Frontal cortex (tissue), 3 donors: ENCODE measurements at regions not wholly inside any gene's neighbourhood (a gene's known extent, or its start where the extent isn't known, plus 50 kb on each side); places are given as distances from the start of the nearest gene placed in this dataset.

ENCODE experiments used
- DNase-seq, 2 donors: peaks; one replicate each; pipeline ENCODE4 v3.0.0; 2012; ENCODE audit warnings: low spot score in 2 of 2
- FAIRE-seq: peaks from 2 replicates; lab custom pipeline; 2012; peaks lifted over from hg19 to GRCh38; lab: Jason Lieb, UNC
- donor health status: control.
- donor health status: control.
- donor health status: control.

GRCh38 chr10:21193196-21193595, 296.1 kb upstream of the NEBL start:
- FAIRE-seq: no peak
- DNase-seq: no peak

DNA sequence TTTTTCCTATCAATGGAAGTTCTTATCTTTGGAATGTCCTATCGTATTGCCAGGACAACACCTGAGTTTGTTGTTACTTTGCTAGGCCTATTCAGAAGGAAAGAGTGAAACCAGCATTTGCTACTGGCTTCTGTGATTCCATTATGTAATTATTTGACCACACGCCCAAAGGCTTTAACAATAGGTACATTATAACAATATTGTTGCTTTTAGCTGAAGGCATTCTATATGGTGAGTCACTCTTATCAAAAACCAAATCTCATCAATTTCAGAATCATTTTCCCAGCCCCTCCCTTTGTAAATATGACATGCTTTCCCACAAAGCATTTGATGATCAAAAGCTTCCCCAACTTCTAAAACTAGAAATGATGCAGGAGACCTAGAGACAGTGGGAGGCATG, 294.4 kb upstream of the NEBL start:
- FAIRE-seq (no peak), DNase-seq (no peak)

GRCh38 chr10:21184984-21185383, 287.9 kb upstream of the NEBL start:
- FAIRE-seq (no peak), DNase-seq (no peak)

DNA sequence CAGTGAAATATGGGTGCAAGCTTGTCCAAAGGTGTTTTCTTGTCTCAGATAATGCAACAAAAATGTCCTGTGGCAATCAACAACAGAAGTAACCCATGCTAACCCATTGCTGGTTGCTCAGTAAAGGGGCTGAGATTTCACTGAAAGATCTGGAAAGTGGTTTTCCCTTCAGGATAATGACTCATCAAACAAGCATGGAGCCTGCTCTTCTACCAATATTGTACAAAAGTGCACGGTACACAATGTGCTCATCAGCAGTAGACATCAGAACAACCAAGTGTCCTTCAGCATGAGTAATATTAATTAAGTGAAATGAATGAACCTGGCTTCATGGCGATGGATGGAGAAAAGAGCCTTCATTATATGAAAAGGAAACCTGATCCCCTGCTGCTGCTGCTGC, 287.1 kb upstream of the NEBL start:
- DNase-seq (no peak), FAIRE-seq (no peak)

DNA sequence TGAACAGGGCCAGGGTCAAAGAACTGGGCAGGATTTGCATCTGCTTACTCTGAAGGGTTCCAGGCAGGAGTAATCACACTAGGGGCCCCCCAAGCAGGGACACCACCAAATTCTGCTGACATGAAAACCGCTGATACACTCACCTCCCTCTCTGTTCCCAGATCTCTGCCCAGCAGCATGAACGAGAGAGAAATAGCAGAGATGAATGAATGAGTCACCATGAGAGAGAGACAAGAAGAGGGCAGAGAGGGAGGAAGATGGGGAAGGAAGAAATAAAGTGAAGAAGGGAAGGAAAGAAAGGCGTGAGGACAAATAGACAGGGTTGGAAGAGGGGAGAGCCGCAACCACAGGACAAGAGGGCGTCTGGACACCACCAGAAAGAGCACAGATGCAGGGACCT, 285.9 kb upstream of the NEBL start:
- DNase-seq (no peak), FAIRE-seq (no peak)

DNA sequence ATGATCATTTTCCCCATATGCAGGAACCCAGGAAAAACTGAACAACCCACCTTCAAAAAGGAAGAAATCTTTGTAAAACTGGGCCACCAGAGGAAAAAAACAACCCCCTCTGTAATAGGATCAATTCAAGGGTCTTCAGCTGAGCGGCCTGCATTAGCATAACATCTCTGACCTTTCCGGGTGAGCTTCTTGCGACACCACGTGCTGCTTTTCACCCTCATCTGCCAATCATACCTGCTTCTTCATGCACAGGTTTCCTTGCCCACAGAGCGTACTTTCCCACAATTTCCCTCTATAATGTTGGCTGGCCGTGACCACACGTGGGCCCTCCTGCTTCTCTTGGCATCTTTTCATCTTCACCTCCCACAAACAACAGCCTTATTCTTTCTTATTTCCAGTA, 284.3 kb upstream of the NEBL start:
- no peak for DNase-seq
- FAIRE-seq: no peak

- no peak for DNase-seq
- FAIRE-seq: no peak
Observed at GRCh38 chr10:21180604-21181003, 283.5 kb upstream of the NEBL start.

DNA sequence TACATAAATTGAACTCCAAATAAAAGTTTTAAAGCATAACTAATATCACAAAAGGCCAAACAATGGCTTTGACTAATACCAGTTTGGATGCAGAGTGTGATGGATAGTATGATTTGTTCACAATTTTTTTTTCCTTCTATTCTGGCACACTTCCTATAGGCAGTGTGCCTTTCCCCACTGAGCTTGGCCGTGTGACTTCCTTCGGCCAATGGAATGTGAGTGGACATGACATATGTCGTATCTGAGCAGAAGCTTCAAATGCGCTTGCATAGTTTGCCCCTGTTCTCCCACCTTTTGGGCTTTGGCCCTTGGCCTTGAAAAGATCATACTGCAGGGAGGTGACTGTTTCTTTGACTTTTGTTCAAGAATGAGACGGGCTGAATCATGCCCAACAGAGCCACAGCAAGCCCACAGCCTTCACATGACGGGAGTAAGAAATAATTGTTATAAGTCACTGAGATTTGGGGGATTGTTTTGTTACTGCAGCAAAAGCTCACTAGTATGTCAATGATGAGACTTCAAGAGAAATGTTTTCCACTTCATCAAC, 279.9 kb upstream of the NEBL start:
- no peak for FAIRE-seq
- DNase-seq: no peak

DNA sequence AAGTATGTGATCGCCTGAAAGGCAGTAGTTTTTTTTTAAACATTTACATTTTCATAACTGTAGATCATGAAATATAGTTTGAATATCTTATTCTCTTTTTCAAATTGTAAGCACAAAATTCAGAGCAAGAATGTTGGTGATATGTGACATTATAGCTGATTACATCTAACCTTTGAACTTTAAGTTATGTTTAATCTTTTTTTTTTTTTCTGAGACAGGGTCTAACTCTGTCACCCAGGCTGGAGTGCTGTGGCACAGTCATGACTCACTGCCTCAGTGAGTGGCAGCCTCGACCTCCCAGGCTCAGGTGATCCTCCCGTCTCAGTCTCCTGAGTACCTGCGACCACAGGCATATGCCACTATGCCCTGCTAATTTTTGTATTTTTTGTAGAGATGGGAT, 278.7 kb upstream of the NEBL start:
- DNase-seq: no peak
- no peak for FAIRE-seq

DNA sequence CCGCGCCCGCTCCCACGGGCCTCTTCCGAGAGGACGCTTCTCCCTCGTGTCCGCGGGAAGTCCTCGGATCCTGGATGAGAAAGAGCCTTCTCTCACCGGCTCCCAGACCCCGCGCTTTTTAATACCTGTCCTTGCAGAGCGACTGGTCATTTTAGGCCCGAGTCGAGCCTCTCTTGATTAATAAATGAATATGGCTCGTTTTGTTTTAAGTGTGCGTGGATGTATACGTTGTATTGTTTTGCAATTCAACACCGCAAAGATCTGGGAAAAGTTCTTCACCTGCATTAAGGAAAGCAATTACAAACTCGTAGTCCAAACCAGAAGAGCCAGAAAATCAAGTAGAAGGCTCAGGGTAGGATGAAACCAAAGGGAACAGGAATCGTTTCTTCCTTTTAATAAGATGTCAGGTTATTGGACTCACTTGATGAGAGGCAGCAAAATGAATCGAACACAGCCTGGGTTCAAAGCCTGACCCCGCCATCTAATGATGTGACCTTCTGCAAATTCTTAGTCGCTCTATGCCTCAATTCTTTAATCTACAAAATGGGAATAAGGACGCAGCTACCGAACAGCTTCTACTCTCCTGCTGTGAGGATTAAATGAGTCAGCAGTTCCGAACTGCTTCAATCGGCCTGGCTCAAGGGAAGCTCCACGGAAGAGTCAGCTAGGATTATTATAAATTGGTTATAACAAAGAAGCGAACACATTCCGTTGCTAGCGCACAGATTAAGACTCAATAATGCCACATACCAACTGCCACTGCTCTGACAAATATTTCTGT, 277.8 kb upstream of the NEBL start:
- no peak for DNase-seq
- FAIRE-seq: no peak

GRCh38 chr10:21173802-21174714, 276.9 kb upstream of the NEBL start:
- DNase-seq (peak; percentile 54 to 57), FAIRE-seq (no peak)

GRCh38 chr10:21172930-21173801, 276.1 kb upstream of the NEBL start:
- peak; percentile 34 to 36 for DNase-seq
- FAIRE-seq: no peak

GRCh38 chr10:21172542-21172929, 275.4 kb upstream of the NEBL start:
- FAIRE-seq (no peak), DNase-seq (no peak)

GRCh38 chr10:21171936-21172541, 274.9 kb upstream of the NEBL start:
- DNase-seq: no peak
- no peak for FAIRE-seq

DNA sequence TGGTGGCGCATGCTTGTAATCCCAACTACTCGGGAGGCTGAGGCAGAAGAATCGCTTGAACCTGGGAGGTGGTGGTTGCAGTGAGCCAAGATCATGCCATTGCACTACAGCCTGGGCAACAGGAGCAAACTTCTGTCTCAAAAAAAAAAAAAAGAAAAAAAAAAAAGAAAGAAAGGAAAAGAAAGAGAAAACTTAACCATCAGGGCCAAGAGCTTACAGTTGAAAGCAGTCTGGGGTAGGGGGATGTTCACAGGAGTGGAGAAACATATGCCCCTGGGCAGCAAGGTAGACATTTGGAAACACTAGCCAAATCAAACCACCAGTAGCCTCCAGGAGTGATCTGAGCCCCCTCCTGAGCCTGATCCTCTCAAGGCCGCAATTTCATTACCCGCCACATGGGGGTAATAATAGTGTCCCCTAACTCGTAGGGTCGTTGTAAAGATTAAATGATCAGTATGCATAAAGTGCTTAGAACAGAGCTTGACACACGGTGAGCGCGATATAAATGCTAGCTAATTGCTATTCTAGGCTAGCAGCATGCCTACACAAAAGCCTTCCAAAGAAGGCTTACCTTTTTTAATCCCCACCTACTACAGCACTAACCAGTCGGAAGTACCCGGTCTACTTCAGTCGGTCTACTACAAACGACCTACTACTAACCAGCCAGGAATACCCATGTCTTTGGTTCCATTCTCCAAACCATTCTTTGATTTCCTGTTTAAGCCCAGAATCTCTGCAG, 274.3 kb upstream of the NEBL start:
- DNase-seq (no peak), FAIRE-seq (no peak)

DNA sequence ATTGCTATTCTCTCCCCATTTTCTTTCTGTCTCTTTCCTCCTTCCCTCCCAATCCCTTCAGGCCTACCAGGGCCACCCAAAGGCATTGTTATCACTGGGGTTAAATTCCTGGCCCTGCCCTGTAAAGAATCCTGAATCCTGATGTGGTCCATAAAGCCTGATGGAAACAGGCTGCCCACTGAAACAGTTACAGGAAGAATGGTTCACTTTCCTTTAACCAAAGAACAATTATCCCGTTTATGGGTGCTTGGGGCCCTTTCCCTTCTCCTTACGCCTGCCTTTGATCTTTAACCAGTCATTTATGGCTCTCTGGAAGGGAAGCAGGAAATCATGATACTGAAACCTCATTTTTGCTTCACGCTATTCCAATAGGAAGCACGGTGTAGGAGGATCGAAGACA, 273.1 kb upstream of the NEBL start:
- DNase-seq: no peak
- FAIRE-seq: no peak

GRCh38 chr10:21169271-21169670, 272.2 kb upstream of the NEBL start:
- DNase-seq (no peak), FAIRE-seq (no peak)

DNA sequence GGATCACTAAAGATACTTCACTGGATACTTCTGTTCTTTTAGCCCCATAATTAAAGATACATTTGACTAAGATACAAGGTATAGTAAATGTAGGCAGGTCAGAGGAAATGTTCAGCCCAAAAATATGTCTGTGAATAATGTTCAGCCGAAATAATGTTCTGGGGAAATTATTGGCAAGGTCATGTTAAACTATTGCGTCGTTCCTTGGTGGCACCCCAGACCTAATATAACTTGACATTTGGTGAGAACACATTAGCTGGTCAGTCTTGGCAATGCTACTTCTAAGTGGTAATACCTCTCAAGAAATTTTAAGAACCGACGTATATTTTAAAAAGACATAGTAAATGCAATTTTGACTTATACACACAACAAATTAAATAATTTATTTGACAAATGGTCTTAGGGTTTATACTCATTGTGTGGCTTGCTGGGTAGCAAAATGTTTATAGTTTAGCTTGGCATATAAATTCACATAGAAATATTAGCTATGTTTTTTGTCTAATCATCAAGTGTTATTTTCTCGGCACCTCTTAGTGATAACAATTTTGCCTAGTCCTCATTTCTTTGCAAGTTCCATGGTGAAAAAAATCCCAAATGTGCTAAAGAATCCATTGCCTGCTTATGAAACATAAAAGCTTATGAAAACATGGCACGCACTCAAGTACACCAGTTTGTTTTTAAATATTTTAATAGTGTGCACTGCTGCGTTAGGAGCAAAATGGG, 270.3 kb upstream of the NEBL start:
- no peak for DNase-seq

More for the DNA sequence above, 270.3 kb upstream of the NEBL start:
- no peak for FAIRE-seq
